ENCODE measurements at regions not wholly inside any gene's neighbourhood (a gene's known extent, or its start where the extent isn't known, plus 50 kb on each side); places are given as distances from the start of the nearest gene placed in this dataset.

DNA sequence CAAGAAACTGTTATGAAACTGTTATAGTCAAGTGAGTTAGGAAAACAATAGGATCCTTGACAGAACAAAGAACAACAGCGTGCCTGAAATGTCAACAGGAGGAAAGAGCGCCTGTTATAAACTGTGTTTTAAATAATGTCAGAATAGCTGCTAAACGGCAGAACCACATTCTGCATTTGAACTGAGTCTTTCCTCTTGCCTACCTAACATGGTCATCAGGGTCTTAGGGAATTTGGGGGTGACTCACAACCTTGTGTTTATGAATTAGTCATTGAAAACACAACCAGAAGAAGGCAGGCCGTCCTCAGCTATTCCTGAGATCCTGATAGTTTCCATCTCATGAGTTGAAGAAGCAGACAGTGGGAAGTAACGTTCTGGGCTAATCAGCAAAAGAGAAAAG, 222.0 kb upstream of the FN1 start (continued):
- TF ChIP-seq JUND (IDR thresholded peaks at IDR 0.05; ENCODE audit: low read depth, low read length): no peak
- no peak for TF ChIP-seq SMAD5 (IDR thresholded peaks at IDR 0.05; ENCODE audit: low read depth)
- no peak for TF ChIP-seq IRF4 (IDR thresholded peaks at IDR 0.05; ENCODE audit: low read depth, low read length)
- no peak for TF ChIP-seq PAX5 (IDR thresholded peaks at IDR 0.05; ENCODE audit: borderline replicate concordance, low read depth, low read length)
- TF ChIP-seq, protein P1, sequence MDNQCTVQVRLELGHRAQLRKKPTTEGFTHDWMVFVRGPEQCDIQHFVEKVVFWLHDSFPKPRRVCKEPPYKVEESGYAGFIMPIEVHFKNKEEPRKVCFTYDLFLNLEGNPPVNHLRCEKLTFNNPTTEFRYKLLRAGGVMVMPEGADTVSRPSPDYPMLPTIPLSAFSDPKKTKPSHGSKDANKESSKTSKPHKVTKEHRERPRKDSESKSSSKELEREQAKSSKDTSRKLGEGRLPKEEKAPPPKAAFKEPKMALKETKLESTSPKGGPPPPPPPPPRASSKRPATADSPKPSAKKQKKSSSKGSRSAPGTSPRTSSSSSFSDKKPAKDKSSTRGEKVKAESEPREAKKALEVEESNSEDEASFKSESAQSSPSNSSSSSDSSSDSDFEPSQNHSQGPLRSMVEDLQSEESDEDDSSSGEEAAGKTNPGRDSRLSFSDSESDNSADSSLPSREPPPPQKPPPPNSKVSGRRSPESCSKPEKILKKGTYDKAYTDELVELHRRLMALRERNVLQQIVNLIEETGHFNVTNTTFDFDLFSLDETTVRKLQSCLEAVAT (IDR thresholded peaks at IDR 0.05): no peak
- no peak for TF ChIP-seq YBX1 (IDR thresholded peaks at IDR 0.05)
- no peak for TF ChIP-seq CTCF (IDR thresholded peaks at IDR 0.05 in 2 of 3, conservative IDR thresholded peaks at IDR 0.05 in 1 of 3; ENCODE audit: control insufficient read depth in 2 of 3, extremely low read depth in 1 of 3, insufficient read depth in 1 of 3, low read depth in 3 of 3, low read length in 3 of 3)
- no peak for TF ChIP-seq HCFC1 (IDR thresholded peaks at IDR 0.05; ENCODE audit: low read length)
- no peak for TF ChIP-seq IKZF1 (conservative IDR thresholded peaks at IDR 0.05)
- no peak for TF ChIP-seq GABPA (IDR thresholded peaks at IDR 0.05; ENCODE audit: low read depth)
- no peak for TF ChIP-seq MTA3 (IDR thresholded peaks at IDR 0.05; ENCODE audit: borderline replicate concordance, low read length)
- no peak for TF ChIP-seq SIN3A (IDR thresholded peaks at IDR 0.05; ENCODE audit: low read depth, low read length)
- TF ChIP-seq SRF (IDR thresholded peaks at IDR 0.05; ENCODE audit: low read depth in 2 of 2, low read length in 2 of 2): no peak
- TF ChIP-seq SP1 (IDR thresholded peaks at IDR 0.05; ENCODE audit: low read depth, low read length): no peak
